ENCODE measurements at regions not wholly inside any gene's neighbourhood (a gene's known extent, or its start where the extent isn't known, plus 50 kb on each side); places are given as distances from the start of the nearest gene placed in this dataset.

- H3K4me1 ChIP-seq (ENCODE audit: control insufficient read depth, insufficient read depth, low read length, poor library complexity, severe bottlenecking) = no peaks in the 10 kb centered on the region
- no peaks in the 10 kb centered on the region for H3K36me3 ChIP-seq (ENCODE audit: control insufficient read depth, insufficient read depth, low read length)
- WGBS, 2 experiments (ENCODE audit: insufficient coverage in 2 of 2) = 84% methylated on average over 13 to 14 of the region's 17 CpGs
- H3K9me3 ChIP-seq (ENCODE audit: control insufficient read depth, low read length) = peaks cover 12% of the 10 kb centered on the region
- H3K27ac ChIP-seq (ENCODE audit: low read depth, low read length, severe bottlenecking) = no peak overlapping the region
- no peak overlapping the region for H3K4me3 ChIP-seq (ENCODE audit: extremely low read depth, insufficient read depth, low read length, poor library complexity, severe bottlenecking)
Observed at GRCh38 chr11:2083411-2083810, 55.8 kb downstream of the IGF2 start.

GRCh38 chr11:2077061-2077802 lies 62.0 kb downstream of the IGF2 start:
- Histone ChIP-seq H3K27ac (ENCODE audit: low read depth, low read length, severe bottlenecking) (peak overlapping the region; percentile 59), H3K4me3 (ENCODE audit: extremely low read depth, insufficient read depth, low read length, poor library complexity, severe bottlenecking) (no peak overlapping the region), H3K9me3 (ENCODE audit: control insufficient read depth, low read length) (no peaks in the 10 kb centered on the region), H3K4me1 (ENCODE audit: control insufficient read depth, insufficient read depth, low read length, poor library complexity, severe bottlenecking) (peaks cover 5% of the 10 kb centered on the region), H3K36me3 (ENCODE audit: control insufficient read depth, insufficient read depth, low read length) (no peaks in the 10 kb centered on the region)
- WGBS, 2 experiments (ENCODE audit: insufficient coverage in 2 of 2) = 73 to 93% methylated on average over 2 to 5 of the region's 6 CpGs

GRCh38 chr11:2076441-2076840 lies 62.7 kb downstream of the IGF2 start:
- peaks cover 5% of the 10 kb centered on the region for H3K4me1 ChIP-seq (ENCODE audit: control insufficient read depth, insufficient read depth, low read length, poor library complexity, severe bottlenecking)
- H3K36me3 ChIP-seq (ENCODE audit: control insufficient read depth, insufficient read depth, low read length) = no peaks in the 10 kb centered on the region
- no peak overlapping the region for H3K4me3 ChIP-seq (ENCODE audit: extremely low read depth, insufficient read depth, low read length, poor library complexity, severe bottlenecking)
- H3K27ac ChIP-seq (ENCODE audit: low read depth, low read length, severe bottlenecking) = peak overlapping the region; percentile 59
- 95 to 97% methylated on average over 7 of the region's 7 CpGs for WGBS, 2 experiments (ENCODE audit: insufficient coverage in 2 of 2)
- no peaks in the 10 kb centered on the region for H3K9me3 ChIP-seq (ENCODE audit: control insufficient read depth, low read length)

- Histone ChIP-seq H3K4me1 (ENCODE audit: control insufficient read depth, insufficient read depth, low read length, poor library complexity, severe bottlenecking) (peaks cover 5% of the 10 kb centered on the region), H3K9me3 (ENCODE audit: control insufficient read depth, low read length) (no peaks in the 10 kb centered on the region), H3K36me3 (ENCODE audit: control insufficient read depth, insufficient read depth, low read length) (no peaks in the 10 kb centered on the region), H3K27ac (ENCODE audit: low read depth, low read length, severe bottlenecking) (no peak overlapping the region), H3K4me3 (ENCODE audit: extremely low read depth, insufficient read depth, low read length, poor library complexity, severe bottlenecking) (no peak overlapping the region)
- 60 to 62% methylated on average over 6 to 10 of the region's 12 CpGs for WGBS, 2 experiments (ENCODE audit: insufficient coverage in 2 of 2)
Observed at GRCh38 chr11:2074266-2074825, 64.8 kb downstream of the IGF2 start.

- H3K4me1 ChIP-seq (ENCODE audit: control insufficient read depth, insufficient read depth, low read length, poor library complexity, severe bottlenecking) = peaks cover 5% of the 10 kb centered on the region
- no peaks in the 10 kb centered on the region for H3K9me3 ChIP-seq (ENCODE audit: control insufficient read depth, low read length)
- 92 to 95% methylated on average over 11 to 13 of the region's 13 CpGs for WGBS, 2 experiments (ENCODE audit: insufficient coverage in 2 of 2)
- H3K36me3 ChIP-seq (ENCODE audit: control insufficient read depth, insufficient read depth, low read length) = no peaks in the 10 kb centered on the region
- H3K4me3 ChIP-seq (ENCODE audit: extremely low read depth, insufficient read depth, low read length, poor library complexity, severe bottlenecking) = no peak overlapping the region
- H3K27ac ChIP-seq (ENCODE audit: low read depth, low read length, severe bottlenecking) = no peak overlapping the region
Observed at GRCh38 chr11:2072551-2073261, 66.5 kb downstream of the IGF2 start.

- Histone ChIP-seq H3K4me3 (ENCODE audit: extremely low read depth, insufficient read depth, low read length, poor library complexity, severe bottlenecking) (no peak overlapping the region), H3K27ac (ENCODE audit: low read depth, low read length, severe bottlenecking) (no peak overlapping the region), H3K36me3 (ENCODE audit: control insufficient read depth, insufficient read depth, low read length) (no peaks in the 10 kb centered on the region), H3K4me1 (ENCODE audit: control insufficient read depth, insufficient read depth, low read length, poor library complexity, severe bottlenecking) (peaks cover 5% of the 10 kb centered on the region), H3K9me3 (ENCODE audit: control insufficient read depth, low read length) (no peaks in the 10 kb centered on the region)
- 92 to 95% methylated on average over 9 of the region's 11 CpGs for WGBS, 2 experiments (ENCODE audit: insufficient coverage in 2 of 2)
Observed at GRCh38 chr11:2071748-2072385, 67.3 kb downstream of the IGF2 start.

Measured in mesodermal cell (in vitro differentiated cells).